ENCODE measurements at regions not wholly inside any gene's neighbourhood (a gene's known extent, or its start where the extent isn't known, plus 50 kb on each side); places are given as distances from the start of the nearest gene placed in this dataset.
"Not testable (repeated sequence)": the region's sequence is repeated elsewhere in the genome, so short reads cannot be mapped to it uniquely, and the experiment has no call there.

DNA sequence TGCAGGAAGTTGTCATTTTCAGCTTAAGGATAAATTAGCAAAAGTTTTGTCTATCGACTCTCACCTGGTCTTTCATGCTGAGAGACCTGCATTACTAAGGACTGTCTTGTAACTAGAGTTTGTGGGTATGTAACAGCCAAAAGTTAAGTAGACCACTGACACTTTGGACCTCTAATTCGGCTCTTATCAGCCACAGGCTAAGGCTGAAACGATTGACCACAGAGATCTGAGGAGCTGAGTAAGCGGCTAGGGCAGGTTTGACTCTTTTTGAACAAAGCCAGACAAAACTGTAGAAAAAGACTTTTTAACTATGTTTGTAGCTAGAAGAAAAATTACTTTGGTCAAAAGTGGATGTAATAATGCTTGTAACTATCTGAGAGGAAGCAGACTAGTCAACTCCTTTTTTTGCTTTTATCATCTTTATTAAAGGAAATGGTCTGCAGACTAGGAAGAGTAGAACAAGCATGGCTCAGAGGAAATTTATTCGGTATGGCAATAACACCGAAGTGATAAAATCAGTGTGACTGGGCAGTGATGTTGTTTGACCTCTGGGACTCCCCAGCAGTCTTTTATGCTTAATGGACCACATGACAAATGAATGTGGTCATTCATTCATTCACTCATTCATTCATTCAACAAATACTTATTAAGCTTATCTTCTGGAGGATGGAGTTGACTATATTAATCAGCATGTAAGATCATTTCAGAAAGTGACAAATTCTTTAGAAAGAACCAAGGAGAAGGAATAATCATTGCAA is 725.0 kb upstream of the HS3ST5 start:
- no peak for DNase-seq (ENCODE audit: low read depth in 2 of 2)

DNA sequence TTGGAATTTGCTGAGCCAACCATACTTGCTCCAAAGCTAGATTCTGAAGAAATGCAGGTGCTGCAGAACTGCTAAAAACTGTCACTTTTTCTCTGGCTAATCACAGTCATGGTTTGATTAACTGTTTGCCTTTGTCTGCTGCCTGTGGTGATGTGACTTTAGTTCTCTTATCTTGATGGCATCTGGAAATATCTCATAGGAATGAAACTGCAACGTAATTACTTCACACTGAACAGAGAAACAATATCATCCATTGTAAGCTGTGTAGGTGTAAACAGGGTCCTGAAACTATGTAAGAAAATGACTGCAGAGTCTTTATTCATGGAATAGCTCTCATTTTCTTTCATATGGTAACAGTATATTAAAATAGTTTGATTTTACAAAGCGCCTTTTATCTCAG is 721.9 kb upstream of the HS3ST5 start:
- no peak for DNase-seq (ENCODE audit: low read depth in 2 of 2)

DNA sequence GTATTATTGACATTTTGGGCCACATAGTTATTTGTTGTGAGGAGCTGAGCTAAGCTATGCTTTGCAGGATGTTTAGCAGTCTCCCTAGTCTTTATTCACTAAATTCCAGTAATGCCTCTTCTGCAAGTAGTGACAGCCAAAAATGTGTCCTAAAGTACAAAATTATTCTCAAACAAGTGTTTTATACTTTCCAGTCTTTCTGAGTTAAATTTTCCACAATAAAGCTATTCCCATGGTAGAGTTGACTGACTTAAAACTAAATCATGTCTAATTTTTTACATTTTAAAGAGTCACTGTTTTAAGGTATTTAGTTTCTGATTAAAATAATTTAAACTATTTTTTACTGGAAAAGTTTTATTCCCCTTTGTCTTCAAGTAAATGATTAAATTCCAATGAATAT is 717.8 kb upstream of the HS3ST5 start:
- DNase-seq (ENCODE audit: low read depth in 2 of 2): no peak

DNA sequence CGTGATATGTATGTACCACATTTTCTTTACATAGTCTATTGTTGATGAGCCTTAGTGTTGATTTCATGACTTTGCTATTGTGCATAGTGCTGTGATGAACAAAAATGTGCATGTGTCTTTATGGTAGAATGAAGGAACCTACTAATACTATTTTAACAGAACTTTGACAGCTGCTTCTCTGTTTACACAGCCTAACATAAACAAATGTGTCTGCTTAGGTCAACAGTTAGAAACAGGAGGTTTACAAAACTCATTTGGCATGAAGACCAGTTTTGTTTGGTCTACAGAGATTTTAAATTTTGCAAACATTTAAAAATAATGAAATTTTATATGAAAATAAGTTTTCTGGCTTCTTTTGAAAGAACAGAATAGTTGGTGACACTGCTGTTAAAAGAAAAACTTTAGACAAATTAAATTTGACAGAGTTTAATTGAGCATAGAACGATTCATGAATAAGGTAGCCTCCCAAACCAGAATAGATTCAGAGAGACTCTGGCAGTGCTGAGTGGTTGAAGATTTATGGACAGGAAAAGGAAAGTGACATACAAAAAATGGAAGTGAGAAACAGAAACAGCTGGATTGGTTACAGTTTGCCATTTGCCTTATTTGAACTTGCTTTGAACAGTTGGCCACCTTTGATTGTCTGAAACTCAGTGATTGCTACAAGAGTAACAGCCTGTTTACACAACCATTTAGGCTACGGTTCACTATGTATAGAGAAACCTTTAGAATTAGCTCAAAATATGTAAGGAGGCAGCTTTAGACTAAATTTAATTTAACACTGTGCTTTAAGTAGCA is 715.8 kb upstream of the HS3ST5 start:
- DNase-seq (ENCODE audit: low read depth in 2 of 2): no peak

DNA sequence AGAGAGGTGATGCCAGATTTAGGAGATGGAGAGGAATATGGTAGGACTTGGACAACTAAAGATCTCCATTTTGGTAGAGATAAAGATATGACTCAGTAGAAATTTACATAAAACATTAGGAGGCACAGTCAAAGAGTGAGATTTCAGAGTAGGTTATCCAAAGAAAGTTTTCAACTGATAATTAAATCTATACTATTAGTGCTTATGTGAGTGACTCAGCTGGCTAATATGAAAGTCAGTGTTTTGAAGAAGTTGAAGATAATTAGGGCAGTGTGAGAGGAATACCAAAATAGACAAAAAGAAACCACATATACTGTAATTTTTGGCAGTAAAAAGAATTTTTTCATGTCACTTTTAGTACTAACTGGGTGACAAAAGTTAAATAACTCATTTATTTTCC is 712.8 kb upstream of the HS3ST5 start:
- DNase-seq (ENCODE audit: low read depth in 2 of 2): no peak

DNA sequence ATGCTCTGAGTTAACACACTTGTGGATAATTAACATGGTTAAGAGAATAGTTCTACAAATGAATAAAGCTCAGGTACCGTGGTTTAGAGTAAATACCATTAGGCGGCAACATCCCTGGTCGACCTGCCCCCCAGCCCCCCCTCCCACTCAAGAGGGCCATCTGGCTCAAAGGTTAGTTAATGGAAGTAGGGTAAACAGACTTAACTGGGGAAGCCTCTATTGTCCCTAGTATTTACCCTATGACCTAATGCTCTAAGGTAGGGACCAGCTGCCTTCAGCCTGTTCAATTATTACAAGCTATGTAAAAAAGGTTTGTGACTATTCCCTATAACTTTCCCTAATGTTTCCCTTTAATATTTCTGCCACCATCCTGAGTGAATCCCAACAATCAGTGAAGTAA is 711.4 kb upstream of the HS3ST5 start:
- DNase-seq (ENCODE audit: low read depth in 2 of 2): not testable (repeated sequence)

DNA sequence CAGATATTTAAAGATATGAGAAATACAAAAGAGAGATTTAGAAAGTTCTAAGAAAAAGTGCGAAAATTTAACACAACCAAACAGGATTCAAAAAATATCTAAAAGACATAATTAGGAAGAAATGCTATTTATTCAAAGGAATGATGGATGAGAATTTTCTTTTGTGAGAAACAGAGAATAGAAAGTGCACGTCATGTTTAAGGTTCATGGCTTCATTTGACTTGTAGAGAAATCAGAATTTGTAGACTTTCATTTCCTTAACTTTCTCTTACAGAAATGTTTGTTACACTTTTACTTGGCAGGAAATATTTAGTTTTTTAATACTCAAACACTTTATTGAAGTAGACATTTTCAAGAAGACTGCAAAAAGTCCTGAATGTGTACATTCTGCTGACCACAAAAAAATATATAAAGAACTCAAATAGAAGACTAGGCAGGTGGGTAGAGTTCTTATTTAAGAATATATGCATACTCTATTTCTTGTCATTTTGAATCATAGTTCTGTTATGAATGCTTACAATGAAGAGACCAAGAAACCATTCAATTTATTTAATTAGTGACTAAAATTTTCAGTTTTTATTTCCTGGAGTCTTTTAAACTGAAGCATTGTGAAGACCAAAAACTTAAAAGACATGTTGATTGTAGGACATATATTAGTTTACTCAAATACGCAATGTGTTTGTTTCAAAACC is 710.5 kb upstream of the HS3ST5 start:
- DNase-seq (ENCODE audit: low read depth in 2 of 2): no peak

DNA sequence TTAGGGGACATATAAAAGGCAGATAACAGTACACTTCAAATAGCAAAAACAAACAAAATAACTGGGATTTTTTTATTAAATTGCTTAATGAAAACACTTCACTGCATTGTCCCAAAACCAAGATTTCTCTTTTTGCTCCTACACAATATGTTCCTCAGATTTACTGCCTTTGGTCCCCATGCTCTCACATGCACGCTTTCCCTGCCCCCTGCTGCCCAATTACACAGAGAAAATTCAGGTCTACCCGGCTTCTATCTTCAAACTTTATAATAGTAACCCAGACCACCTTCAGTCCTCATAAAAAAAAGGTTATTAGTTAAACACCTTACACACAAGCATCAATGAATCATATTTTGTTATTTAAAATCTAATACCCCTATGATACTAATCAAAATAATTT is 673.8 kb upstream of the HS3ST5 start:
- DNase-seq (ENCODE audit: low read depth in 2 of 2): no peak

DNA sequence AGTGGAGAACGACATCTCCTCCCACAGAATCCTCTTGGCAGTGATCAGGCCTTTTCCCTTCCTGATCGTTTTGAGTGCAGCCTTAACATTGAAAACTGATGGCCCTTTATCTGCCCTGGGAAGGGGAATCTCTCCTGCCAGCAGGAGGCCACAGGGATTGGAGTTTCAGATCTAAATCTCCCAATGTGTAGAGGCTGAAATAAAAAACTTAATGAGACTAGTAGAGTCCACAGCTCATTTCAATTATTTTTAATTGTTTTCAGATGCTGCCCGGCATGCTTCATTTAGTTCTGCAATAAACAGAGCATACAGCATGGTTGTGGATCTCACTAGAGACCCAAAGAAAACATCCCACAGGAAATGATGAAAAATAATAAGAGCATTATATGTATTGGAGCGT is 662.2 kb upstream of the HS3ST5 start:
- no peak for DNase-seq (ENCODE audit: low read depth in 2 of 2)

DNA sequence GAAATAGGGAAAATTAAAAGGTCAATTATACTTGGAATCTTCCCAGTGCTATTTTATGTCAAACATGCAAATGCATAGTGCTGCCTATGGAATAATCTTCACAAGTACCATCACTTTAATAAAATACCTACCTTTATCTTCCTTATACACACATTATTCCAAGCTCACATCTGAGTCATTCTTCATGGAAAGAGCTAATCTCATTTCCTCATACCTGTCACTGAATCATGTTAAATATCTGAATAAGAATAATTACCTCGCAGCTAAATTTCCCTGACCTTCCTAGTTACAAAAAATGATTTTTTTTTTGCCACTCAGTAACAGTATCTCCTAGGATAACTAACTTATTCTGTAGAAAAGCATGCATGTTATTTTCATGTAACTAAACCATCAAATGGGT is 661.4 kb upstream of the HS3ST5 start:
- DNase-seq (ENCODE audit: low read depth in 2 of 2): no peak

DNA sequence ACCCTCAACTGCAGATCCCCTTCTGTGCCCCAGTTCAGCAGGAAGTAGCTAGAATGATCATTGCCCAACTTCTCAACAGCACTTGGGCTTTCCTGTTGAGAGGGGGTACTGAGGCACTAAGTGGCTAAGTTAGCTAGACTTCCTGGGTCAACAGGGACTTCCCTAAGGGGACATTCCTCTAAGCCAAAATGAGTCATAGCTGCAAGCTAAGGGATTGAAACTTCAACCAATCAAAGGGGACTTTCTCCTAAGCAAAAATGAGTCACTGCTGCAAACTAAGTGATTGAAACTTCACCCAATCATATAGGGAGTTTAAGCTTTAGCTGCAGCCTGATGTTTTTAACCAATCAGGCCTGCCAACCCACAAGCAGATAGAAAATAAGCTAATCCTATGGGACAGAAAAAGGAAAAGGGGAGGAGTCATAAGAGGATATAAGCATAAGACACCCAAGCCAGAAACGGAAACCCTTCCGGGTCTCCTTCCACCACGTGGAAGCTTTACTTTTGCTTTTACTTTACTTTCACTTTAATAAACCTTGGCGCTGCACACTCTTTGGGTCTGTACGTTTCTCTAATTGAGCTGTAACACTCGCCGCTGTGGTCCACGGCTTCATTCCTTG is 659.0 kb upstream of the HS3ST5 start:
- DNase-seq (ENCODE audit: low read depth in 2 of 2): no peak

DNA sequence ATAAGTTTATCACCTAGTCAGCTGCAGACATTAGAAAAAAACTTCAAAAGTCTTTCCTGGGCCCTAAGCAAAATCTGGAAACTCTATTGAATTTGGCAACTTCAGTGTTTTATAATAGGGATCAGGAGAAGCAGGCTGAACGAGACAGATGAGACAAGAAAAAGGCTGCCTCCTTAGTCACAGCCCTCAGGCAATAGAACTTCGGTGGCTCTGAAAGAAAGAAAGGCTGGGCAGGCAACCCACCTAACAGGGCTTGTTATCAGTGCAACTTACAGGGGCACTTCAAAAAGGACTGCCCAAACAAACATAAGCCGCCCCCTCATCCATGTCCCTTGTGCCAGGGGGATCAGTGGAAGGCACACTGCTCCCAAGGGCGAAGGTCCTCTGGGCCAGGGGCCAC is 657.9 kb upstream of the HS3ST5 start:
- DNase-seq (ENCODE audit: low read depth in 2 of 2): no peak

DNA sequence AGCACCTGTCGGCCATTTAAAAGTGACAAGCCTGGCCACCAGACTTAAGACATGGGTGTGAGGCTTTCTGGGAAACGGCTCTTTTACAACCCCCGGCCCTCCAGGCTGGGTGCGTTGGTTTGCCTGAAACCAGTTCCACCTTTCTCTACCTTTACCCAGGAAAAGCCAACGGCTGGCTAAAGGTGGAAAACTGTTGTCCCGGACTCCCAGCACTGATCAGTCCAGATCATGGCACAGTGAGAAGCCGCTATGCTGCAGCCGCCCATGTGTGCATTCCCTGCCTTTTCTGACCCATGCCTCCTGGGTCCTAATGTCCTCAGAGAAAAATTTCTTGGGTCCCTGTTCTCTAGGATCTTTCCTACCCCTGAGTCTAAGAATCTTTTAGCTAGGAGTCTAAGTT is 655.7 kb upstream of the HS3ST5 start:
- DNase-seq (ENCODE audit: low read depth in 2 of 2): no peak

DNA sequence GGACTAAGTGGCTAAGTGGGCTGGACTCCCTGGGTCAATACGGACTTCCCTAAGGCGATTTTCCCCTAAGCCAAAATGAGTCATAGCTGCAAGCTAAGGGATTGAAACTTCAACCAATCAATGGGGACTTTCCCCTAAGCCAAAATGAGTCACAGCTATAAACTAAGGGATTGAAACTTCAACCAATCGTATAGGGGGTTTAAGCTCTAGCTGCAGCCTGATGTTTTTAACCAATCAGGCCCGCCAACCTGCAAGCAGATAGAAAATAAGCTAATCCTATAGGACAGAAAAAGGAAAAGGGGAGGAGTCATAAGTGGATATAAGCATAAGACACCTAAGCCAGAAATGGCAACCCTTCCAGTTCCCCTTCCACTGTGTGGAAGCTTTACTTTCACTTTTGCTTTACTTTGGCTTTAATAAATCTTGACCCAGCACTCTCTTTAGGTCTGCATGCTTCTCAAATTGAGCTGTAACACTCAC is 655.0 kb upstream of the HS3ST5 start:
- no peak for DNase-seq (ENCODE audit: low read depth in 2 of 2)

DNA sequence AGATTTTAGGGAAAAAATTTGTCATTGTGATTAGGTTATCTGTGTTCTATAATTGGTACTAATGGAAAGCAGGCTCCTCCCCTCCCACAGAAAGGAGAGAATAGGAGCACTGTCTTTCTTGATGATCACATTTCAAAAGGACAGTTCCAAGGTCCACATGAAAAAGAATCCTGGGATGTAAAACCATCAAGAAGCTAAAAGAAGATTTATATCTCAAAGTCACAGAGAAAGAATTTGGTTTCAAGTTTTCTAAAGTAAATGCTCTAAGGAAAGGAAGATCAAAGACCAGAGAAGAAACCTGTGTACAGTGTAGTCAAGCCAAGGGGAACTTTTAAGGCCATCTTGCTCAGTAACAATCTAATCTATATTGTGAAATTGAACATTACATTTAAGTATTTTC is 652.7 kb upstream of the HS3ST5 start:
- DNase-seq (ENCODE audit: low read depth in 2 of 2): no peak

DNA sequence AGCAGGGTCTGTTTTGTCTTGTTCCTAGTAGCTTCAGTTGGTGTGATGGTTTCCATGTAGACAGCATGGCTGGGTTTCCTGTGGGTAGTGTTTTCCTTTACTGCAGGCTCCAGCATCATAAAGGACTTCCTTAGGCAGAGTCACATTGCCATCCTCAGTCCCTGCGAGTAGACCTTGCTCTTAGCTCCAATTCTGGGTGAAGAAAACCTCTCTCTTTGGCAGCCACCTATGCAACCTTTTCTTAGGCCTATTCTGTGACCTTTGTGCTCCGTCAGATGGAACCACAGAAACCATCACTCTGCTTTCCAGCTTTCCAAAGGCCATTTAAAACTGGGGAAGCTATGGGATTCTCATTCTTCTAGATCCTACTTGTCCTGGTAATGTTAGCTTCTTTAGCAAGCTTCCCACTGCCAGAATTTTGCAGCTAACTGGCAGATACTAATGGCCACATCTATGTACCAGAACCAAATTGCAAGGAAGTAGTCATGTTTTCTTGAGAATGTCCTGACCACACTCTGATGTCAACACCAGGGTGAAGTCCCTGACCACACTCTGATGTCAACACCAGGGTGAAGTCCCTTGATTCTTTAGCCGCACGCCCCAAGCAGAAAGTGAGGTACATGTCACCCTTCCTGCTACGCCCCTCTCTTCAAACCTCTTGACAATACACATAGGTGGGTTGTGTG is 646.6 kb upstream of the HS3ST5 start:
- DNase-seq (ENCODE audit: low read depth in 2 of 2): peak in 1 of 2 donors; percentile 9

DNA sequence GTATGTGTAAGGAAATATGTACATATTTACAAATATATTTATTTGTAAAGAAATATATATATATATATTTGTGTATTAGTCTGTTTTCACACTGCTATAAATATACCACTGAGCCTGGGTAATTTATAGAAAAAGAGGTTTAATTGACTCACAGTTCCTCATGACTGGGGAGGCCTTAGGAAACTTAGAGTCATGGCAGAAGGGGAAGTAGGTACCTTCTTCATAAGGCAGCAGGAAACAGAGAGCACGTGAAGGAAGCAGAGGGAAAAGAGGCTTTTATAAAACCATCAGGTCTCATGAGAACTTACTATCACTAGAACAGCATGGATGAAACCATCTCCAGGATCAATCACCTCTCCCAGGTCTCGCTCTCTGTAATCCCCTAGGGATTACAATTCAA is 644.5 kb upstream of the HS3ST5 start:
- no peak for DNase-seq (ENCODE audit: low read depth in 2 of 2)

DNA sequence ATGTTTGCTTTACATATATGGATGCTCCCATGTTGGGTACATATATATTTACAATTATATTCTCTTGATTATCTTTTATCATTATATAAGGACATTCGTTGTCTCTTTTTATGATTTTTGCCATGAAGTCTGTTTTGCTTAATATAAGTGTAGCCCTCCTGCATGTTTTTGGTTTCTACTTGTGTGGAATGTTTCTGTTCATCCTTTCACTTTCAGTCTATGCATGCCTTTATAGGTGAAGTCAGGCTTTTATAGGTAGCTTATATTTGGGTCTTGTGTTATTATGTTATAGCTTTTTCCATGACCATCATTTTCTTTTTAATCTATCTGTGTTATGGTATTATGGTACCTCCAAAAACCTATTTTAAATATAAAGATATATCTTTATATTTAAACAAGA is 612.5 kb upstream of the HS3ST5 start:
- DNase-seq (ENCODE audit: low read depth in 2 of 2): no peak

DNA sequence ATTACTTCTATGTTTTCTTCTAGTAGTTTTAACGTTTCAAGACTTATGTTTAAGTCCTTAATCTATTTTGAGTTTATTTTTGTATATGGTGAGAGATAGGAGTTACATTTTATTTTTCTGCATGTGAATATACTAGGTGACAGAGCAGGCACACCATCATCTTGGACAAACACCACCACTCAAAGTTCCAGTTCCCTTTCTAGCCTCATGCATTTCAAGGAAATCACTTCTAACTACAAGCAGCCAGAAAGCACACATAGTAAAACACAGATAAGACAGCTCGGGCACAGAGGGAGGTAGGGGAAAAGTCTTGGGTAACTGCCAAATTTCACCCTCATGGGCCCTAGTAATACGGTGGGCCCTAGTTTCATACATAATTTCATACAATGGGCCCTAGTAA is 609.4 kb upstream of the HS3ST5 start:
- DNase-seq (ENCODE audit: low read depth in 2 of 2): no peak

DNA sequence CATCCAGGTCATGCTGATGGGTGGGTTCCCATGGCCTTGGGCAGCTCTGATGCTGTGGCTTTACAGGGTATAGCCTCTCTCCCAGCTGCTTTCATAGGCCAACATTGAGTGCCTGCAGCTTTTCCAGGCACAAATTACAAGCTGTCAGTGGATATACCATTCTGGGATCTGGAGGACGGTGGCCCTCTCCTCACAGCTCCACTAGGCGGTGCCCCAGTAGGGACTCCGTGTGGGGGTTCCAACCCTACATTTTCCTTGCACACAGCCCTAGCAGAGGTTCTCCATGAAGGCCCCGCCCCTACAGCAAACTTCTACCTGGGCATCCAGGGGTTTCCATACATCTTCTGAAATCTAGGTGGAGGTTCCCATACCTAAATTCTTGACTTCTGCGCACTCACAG is 602.6 kb upstream of the HS3ST5 start:
- no peak for DNase-seq (ENCODE audit: low read depth in 2 of 2)

DNA sequence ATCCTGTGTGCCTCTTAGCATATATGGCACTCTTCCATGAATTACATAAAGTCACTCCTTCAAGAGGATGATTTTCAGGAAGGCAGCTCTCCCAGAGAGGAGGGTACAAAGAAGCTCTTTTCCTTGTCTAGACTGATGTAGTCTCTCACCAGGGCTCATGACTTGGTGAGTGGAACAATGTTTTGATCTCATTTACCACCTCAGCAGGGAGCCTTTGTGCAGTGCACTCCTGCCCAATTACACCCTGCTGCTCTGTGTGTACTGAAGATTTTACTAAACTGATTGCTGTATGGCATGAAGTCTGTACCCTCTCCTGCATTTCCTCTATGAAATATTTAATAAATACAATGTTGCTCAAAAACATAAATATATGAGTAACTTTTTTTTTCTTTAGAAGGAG is 598.3 kb upstream of the HS3ST5 start:
- no peak for DNase-seq (ENCODE audit: low read depth in 2 of 2)

DNA sequence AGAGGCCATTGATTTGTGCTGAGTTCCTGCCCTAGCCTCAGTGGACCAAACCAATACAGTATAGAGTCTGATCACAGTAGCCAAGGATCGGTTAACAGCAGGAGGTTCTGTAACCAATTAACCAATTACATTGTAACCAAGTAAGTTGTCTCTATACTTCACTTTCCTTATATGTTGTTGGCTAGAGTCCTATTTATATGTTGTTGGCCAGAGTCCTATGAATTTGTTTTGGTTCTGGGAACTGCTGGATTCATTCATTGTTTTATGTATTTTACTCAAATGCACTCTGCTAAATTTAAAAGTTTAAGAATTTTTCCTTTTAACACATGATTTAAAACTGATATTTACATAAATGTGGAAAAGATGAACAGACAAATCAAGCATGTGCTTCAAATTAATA is 597.4 kb upstream of the HS3ST5 start:
- no peak for DNase-seq (ENCODE audit: low read depth in 2 of 2)
